Occipital lobe (tissue), 1 donor: ENCODE measurements at regions not wholly inside any gene's neighbourhood (a gene's known extent, or its start where the extent isn't known, plus 50 kb on each side); places are given as distances from the start of the nearest gene placed in this dataset.
"Not testable (repeated sequence)": the region's sequence is repeated elsewhere in the genome, so short reads cannot be mapped to it uniquely, and the experiment has no call there.

Experiments
- DNase-seq: peaks from one replicate; lab custom pipeline; 2025; lab: John Stamatoyannopoulos, UW

DNA sequence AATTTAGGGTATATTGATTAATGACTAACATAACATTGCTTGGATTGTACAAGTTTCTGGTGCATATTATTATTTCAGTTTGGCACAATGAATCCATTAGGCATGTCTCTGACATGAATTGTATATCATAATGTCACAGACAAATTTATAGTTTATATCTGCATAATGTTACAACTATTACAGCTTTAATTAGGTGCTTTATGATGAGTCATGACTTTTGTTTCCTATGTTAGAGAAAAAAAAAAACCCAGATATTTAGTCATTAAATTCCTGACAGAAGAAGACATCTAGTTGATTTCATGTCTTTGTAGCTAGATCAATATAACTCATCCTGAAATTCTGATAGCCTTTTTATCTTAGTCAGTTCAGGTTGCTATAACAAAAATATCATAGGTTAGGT lies 385.7 kb upstream of the EPHA5 start:
- no peak for DNase-seq

DNA sequence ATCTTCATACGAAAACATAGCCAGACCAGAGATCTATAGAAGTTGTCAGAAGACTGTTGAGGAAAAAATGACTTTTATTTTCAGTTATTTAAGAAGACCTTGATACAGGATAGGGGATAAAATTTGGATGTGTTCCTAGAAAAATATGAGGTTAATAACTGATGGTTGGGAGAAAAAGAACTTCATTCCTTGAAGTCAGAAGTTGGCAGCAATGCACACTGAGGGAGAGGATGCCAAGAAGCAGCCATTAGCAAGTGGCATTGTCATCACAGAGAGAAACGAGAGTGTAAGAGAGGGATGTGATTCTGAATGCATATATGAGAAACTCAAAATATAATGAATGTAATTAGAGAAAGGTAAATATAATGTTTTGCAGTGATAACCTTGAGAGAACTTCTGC lies 382.1 kb upstream of the EPHA5 start:
- DNase-seq: no peak

DNA sequence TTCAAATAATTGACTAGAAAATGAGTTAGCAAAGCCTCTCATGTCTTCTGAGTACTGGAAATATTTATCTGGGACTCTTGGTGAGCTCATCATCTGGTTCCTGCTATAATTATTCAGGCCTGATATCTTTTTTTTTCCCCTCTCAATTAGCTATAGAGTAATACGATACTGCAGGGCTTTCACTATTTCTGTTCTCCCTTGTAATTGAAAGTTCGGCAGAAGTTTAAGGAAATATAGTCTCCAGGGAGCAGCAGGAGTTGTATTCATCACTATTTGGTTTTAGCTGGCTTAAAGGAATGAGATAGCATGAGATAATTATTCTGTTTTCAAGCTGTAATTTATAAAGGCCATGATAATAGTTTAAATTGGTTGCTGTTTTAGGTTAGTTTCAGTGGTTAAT lies 378.6 kb upstream of the EPHA5 start:
- no peak for DNase-seq

DNA sequence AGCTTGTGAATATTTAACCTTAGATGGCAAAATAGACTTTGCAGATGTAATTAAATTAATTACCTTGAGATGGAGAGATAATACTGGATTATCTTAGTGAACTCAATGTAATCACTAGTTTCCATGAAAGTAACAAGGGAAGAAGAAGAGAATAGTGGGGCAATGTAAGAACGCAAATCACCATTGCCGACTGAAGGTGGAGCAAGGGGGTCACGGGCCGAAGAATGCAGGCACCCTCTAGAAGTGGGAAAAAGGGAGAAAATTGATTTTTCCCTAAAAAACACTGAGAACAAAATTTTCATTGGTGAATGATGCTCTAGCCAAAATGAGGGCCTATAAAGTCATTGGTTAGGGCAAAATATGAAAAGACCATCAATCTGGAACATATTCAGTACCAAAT lies 375.6 kb upstream of the EPHA5 start:
- DNase-seq: no peak

DNA sequence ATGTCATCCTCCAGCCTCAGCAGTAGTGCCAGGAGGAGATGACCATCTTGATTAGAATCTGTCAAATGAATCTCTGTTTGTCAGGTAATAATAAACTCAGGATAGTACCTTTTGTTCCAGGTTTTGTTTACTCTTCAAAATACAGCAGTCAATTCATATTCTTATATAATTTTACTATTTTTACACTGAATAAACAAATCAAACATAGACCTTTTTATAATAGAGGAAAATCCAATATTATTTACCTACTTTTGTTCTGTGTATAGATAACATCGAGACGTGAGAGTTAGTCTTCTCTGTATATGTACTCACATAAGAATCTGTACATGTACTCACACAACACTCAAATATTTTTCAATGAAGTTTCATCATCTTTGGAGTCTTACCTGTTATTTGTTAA lies 365.4 kb upstream of the EPHA5 start:
- no peak for DNase-seq

DNA sequence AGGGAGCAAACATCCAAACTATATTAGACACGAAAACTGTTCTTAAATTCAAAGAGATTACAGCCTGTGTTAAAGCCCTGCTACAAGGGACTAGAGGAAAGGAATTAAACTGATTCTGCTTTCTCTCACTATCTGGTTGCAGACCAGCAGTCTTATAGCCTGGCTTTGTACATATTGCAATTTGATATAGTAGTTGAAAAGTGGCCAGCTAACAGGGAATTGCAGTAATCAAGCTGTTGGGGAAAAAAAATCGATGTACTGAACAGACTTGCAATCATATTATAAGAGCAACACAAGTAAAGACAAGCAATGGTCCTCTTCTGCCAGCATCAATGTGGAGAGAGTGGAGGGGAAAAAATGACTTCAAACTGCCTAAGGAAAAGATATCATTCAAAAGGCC lies 364.4 kb upstream of the EPHA5 start:
- no peak for DNase-seq

DNA sequence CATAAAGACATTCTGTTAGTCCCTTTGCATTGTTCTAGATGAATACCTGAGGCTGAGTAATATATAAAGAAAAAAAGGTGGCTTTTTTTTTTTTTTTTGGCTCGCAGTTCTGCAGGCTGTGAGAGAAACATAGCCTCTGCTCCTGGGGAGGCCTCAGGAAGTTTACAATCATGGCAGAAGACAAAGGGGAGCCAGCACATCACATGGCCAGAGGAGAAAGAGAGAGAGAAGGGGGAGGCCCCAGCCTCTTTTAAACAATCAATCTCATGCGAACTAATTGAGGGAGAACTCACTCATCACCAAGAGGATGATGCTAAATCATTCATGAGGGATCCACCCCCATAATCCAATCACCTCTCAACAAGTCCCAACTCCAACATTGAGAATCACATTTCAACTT lies 364.0 kb upstream of the EPHA5 start:
- no peak for DNase-seq

DNA sequence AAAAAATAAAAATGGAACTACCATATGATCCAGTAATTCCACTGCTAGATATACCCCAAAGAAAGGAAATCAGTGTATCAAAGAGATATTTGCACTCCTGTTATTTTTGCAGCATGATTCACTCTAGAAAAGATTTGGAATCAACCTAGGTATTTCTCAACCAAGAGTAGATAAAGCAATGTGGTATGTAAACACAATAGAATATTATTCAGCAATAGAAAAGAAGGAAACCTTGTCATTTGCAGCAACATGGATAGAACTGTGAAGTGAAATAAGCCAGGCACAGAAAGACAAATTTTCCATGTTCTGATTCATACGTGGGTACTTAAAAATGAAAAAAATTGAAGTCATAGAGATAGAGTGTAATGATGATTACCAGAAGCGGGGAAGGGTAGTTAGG lies 362.3 kb upstream of the EPHA5 start:
- DNase-seq: no peak

DNA sequence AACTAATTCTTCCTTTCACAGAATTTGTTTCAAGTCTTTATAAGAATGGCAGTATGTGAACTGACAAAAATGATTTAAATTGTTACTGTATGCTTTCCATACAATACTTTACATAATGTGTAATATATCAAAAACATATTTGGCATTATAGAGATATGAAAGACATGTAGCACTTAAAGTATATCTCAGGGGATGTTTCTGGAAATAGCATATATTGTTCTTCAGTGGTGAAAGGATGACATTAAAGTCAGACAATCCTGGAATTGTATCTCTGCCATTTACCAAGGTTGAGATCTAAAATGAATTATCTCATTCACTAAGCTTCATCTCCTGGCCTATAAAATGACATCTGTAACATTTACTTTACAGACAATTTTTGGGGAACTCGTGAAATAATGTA lies 358.4 kb upstream of the EPHA5 start:
- DNase-seq: no peak

DNA sequence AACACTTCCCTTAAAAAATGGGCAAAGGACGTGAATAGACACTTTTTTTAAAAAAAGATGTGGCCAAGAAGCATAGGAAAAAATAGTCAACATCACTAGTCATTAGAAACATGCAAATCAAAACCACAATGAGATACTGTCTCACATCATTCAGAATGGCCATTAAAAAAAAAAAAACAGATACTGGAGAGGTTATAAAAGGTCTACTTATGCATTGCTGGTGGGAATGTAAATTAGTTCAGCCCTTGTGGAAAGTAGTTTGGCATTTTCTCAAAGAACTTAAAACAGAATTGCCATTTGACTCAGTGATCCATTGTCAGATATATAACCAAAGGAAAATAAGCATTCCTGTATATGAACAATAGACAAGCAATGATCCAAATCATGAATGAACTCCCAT lies 352.8 kb upstream of the EPHA5 start:
- no peak for DNase-seq

DNA sequence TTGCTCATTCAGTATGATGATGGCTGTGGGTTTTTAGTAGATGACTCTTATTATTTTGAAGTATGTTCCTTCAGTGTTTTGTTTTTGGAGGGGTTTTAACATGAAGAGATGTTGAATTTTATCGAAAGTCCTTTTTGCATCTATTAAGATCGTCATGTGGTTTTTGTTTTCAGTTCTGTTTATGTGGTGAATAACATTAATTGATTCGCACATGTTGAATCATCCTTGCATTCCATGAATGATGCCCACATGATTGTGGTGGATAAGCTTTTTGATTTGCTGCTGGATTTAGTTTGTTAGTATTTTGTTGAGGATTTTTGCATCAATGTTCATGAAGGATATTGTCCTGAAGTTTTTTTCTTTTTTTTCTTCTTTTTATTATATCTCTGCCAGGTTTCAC lies 347.4 kb upstream of the EPHA5 start:
- DNase-seq: no peak

DNA sequence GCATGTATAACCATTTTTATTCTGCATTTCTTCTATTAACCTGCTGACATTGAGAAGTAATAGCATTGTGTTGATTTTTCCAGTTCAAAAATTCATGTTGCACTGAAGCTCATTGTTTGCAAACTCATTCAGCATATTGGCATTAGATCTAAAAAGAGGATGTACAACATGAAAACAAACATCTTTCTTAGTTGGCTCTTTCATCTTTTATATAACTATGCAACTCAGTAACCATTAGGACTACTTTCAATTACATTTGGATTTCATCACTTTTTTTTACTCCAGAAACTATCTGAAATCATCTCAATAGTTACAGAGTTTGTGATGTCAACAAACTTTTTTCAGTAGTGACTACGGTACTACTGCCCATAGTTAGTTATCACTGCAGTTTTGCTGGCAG lies 346.0 kb upstream of the EPHA5 start:
- no peak for DNase-seq

DNA sequence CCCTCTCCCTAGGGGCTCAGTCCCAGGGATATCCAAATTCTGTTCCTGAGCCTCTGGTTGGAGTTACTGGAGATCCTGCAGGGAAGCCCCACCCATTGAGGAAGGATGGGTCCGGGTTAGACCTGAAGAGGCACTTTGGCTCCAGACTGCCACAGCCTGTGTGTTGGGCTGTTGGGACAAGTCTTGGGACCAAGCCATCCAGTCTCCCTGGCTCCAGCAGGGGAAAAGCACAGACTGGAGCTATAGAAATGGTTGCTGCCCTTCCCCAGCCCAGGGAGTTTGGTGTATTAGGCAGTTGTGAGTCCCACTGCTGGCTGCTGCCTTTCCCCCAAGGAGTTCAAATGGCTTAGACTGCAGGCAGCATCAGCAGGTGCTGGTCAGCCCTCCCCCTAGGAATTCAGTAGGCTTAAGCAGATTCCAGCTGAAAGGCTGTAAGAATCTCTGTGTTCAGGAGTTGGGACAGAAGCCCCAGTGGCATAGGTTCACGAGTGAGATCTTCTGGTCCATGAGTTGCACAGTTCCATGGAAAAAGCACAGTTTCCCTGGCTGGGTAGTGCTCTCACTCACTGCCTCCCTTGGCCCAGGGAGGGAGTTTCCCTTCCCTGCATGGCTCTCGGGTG lies 344.0 kb upstream of the EPHA5 start:
- DNase-seq: no peak

DNA sequence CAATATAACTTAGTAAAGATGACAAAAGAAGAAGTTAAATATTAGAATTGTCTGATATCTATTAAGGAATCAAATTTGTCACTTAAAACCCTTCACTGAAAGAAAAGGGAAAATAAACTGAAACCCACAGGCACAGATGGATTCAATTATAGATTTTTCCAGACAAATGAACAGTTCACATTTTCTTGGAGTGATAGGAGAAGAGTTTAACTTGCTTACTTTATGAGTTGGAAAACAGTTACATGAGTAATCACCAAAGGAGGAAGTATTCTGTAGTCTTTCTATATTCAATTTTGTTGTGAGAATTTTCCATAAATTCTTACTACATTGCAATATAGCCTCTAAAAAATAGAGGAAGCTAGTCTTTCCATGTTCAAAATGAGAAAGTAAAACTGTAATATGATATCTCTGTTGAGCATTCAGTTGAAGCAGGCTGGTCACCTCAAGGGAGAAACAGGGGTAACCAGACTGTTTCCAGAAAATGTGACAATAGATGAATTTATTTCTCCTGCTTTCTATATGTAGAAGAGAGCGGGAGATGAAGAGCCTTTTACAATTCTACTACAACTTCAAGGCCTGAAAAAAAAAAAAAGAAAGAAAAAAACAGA lies 330.3 kb upstream of the EPHA5 start:
- no peak for DNase-seq

DNA sequence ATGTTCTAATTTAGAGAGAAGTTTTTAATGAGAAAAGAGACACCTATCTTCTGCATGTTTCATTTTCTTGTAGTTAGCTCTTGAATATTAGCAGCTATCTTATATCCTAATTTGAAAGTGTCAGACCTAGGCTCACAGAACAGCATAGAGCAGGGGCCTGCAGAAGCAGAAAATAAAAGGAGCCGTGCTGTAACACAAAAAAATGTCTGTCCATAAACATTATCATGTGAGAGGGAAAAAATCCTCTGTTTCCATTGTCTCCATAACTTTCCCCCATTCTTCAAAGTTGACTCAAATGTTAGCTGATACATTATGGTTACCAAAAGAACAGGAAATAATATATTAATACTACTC lies 329.2 kb upstream of the EPHA5 start:
- DNase-seq: no peak

DNA sequence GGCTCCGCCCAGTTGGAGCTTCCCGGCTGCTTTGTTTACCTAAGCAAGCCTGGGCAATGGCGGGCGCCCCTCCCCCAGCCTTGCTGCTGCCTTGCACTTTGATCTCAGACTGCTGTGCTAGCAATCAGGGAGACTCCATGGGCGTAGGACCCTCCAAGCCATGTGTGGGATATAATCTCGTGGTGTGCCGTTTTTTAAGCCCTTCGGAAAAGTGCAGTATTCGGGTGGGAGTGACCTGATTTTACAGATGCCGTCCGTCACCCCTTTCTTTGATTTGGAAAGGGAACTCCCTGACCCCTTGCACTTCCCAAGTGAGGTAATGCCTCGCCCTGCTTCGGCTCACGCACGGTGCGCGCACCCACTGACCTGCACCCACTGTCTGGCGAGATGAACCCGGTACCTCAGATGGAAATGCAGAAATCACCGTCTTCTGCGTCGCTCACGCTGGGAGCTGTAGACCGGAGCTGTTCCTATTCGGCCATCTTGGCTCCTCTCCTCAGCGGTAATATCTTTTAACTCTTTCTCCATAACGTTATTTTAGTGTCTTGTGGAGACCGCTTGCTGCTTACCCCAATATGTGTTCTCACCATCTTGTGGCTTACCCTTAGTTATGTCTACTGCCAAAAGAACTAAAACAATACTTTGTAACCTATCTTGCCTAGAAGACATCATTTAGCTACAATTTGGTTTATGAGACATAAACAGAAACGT lies 328.7 kb upstream of the EPHA5 start:
- not testable (repeated sequence) for DNase-seq

DNA sequence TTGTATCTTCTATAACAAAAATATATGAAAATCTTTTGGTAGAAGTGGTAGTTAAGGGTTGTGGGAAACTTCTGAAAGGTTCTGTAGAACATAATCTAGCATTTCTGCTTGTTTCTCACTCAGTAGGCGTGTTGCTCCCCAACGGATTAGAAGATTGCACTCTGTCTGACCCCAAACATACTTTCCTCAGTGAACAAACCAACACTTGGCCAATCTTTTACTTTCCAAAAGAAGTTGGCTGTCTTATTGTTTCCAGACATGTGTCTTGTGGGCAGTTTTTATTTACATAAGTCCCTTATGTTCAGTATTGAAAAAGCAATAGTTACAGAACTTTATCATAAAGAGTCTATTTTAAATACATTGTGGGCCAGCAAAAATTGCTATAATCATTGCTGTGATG lies 312.8 kb upstream of the EPHA5 start:
- DNase-seq: no peak

DNA sequence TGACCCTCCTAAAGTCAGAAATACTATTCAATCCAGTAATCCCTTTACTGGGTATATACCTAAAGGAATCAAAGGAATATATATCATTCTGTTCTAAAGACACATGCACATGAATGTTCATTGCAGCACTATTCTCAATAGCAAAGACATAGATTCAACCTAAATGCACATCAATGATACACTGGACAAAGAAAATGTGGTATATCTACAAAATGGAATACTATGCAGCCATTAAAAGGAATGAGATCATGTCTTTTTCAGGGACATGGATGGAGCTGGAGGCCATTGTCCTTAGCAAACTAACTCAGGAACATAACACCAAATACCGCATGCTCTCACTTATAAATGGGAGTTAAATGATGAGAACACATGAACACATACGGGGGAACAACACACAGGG lies 306.0 kb upstream of the EPHA5 start:
- no peak for DNase-seq

DNA sequence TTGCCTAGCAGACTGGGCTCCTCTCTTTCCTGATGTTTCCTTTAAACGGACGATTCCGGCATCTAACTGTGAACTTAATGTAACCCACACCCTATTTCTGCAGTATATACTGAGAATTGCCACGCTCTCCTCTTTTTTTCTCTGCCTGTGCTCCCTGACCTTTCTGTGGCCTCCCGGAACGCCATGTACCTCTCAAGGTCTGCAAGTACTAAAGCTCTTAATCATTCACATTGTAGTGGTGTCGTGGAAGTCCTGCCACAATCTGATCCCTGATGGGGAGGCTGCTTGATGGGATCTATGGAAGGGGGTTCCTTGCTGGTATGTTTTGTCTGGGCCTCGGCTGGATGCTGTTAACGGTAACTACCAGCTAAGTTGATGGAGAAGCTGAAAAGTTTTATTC lies 302.9 kb upstream of the EPHA5 start:
- no peak for DNase-seq

DNA sequence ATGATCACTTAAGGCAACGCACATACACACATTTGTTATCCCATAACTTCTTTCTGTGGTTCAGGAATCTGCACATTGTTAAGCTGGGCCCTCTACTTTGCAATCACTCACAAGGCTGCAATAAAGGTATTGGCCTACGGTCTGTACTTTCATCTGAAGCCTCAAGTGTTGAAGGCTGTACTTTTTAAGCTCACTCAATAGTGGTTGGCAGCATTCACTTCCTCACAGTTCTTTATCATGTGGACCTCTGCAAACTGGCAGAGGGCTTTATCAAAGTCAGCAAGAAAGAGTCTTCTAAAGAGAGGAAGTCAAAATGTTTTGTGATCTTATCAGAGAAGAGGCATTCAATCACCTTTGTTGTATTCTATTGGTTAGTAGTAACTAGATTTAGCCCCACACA lies 301.4 kb upstream of the EPHA5 start:
- no peak for DNase-seq

DNA sequence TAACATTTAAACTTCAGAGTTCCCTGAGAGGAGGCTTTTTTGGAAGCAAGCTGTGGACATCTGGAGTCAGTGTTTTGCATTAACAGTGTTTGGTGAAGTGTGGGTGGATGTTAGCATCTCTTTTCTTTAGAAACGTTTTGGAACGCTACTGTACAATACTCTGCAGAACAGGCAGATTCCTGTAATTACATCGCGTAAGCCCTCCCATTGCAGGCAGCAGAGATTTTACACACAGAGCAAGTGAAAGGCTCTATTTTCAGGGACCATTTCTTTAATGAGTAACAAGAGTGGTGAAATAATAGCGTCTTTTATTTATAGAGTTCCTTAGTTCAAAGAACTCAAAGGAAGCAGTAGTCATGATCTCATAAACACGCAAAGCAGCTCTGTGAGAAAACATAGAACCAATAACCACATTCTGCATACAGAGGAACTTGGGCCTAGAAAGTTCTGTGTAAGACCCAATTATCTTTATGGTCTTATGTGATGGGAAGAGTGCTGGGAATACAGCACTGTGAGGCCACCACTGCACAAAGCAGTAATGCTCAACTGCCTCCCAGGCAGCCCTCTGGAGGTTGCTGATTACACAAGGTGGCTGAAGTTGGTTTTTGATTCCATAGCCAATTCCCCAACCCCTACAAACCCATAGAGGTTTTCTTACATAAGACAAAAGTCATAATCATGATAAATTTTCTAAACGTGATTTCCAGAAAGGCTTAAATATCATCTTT lies 298.7 kb upstream of the EPHA5 start:
- DNase-seq: peak; percentile 3

DNA sequence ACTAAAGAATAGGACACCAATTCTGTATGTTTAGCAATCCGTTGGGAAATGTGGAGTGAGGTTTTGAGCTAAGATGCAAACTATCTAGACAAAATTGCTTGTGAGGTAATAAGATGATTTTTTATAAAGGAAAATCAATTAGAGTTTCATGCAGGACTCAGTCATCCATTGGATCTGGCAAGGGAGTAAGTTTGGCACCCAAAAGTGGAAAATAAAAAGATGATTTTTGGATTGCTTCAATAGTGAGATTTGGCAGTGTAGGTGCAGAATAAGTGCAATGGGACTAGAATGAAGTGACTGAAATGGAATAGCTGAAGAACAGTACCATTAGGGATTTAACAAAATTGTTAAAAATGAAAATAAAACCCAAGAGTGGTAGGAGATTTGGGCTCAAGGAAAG lies 290.5 kb upstream of the EPHA5 start:
- DNase-seq: no peak

DNA sequence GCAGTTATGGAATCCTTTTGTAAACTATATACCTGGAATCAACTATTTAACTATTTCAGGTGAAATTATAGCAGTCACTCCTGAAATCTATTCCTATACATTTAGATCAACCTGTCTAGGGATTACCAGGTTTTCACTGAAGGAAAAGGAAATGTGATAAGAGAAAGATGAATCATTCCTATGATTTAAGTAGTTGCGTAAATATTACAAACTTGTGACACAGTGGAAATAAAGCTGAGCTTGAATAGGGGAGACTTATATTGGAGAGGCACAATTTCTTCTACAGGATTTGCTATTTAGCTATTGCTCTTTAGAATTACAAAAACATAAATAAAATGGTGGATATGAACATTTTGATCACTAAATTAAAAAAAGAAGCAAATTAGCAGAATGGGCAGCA lies 284.1 kb upstream of the EPHA5 start:
- DNase-seq: no peak
